ENCODE measurements at regions not wholly inside any gene's neighbourhood (a gene's known extent, or its start where the extent isn't known, plus 50 kb on each side); places are given as distances from the start of the nearest gene placed in this dataset.
"Not testable (repeated sequence)": the region's sequence is repeated elsewhere in the genome, so short reads cannot be mapped to it uniquely, and the experiment has no call there.

GRCh38 chr1:38500891-38501290 lies 358.7 kb downstream of the RRAGC start:
- no peak for DNase-seq (ENCODE audit: low spot score)

GRCh38 chr1:38500352-38500751 lies 359.2 kb downstream of the RRAGC start:
- DNase-seq (ENCODE audit: low spot score) = no peak

- DNase-seq (ENCODE audit: low spot score) = no peak
These were observed 360.9 kb downstream of the RRAGC start for GRCh38 chr1:38498686-38499085.

DNA sequence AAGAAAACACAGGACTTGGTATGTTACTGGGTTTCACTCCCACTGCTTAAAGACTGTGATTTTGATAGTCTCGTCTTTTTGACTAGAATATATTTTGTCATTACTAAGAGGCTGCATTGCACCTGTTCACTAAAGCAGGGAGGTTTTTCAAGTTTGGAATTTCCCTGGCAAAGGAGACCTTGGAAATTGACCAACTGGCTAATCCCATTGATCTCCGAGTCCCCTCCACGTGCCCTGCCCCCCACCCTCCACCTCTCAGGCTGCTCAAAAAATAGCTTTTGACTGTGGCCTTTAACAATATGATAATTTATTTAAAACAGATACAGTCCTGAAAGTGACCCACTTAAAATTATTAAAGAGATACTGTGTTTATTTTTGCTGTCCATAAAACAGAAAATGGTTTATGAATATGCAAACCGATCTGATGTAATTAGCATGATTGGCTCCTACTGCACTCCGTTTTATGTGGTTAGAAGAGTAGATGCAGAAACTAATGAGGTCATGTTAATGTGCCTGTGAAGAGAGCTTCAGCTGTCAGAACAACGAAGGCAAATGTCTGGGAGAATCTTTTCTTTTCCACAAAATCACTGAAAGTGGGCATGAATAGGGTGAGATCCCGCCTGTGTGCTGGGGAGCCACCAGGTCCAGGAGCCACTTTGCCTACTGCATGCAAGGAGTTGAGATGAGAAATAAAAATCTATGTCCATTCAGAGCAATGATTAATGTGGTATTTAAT lies 361.5 kb downstream of the RRAGC start:
- no peak for DNase-seq (ENCODE audit: low spot score)

GRCh38 chr1:38493306-38493705 lies 366.3 kb downstream of the RRAGC start:
- not testable (repeated sequence) for DNase-seq (ENCODE audit: low spot score)

DNA sequence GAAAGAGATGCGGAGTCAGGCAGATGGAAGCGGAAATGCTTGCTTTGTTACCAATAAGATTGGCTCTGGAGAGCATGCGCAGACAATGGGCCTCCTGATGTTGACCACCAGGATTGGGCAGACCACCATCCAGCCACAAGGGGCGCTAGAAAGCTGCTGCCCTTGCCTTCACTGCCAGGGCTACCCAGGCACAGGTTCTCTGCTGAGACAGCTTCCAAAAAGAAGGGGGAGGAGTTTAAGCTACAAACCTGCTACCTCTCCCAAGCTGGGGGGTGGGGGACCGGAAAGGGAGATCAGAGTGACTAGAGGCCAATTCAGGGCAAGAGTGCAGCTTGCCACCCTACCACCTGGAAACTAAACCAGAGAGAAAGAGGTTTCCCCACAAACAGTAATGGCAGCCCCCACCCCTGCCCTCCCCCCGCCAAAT lies 369.7 kb downstream of the RRAGC start:
- peak; percentile 13 for DNase-seq (ENCODE audit: low spot score)

DNA sequence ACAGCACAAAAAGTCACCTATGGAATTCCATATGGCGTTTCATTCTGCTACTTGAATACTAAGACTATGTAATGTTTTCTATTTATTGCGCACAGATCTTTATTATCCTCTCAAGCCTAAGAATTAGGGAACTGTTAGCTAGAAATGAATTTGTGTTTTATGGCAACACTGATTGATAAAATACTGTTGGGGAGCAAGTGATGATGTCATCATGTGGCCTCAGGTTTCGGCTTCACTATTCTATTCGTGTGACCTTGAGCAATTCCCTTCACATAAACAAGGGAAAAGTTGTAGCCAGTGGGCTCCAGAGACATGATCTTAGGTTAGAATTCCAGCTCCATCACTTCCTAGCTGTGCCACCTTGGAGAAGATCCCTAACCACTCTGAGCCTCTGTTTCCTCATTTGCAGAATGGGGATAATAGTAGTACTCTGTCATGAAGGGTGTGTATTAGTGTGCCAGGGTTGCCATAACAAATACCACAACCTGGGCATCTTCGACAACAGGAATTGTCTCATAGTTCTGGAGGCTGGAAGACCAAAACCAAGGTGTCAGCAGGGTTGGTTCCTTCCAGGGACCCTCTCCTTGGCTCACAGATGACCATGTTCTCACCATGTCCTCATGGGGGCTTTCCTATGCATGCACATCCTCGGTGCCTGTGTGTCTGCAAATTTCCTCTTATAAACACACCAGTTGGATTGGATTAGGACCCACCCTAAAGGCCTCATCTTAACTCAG lies 371.2 kb downstream of the RRAGC start:
- DNase-seq (ENCODE audit: low spot score) = no peak

- no peak for DNase-seq (ENCODE audit: low spot score)
These were observed 372.2 kb downstream of the RRAGC start for GRCh38 chr1:38487396-38487795.

GRCh38 chr1:38486085-38486484 lies 373.5 kb downstream of the RRAGC start:
- DNase-seq (ENCODE audit: low spot score) = no peak

- no peak for DNase-seq (ENCODE audit: low spot score)
These were observed 377.4 kb downstream of the RRAGC start for GRCh38 chr1:38481871-38482826.

GRCh38 chr1:38479662-38480061 lies 379.9 kb downstream of the RRAGC start:
- DNase-seq (ENCODE audit: low spot score) = not testable (repeated sequence)

DNA sequence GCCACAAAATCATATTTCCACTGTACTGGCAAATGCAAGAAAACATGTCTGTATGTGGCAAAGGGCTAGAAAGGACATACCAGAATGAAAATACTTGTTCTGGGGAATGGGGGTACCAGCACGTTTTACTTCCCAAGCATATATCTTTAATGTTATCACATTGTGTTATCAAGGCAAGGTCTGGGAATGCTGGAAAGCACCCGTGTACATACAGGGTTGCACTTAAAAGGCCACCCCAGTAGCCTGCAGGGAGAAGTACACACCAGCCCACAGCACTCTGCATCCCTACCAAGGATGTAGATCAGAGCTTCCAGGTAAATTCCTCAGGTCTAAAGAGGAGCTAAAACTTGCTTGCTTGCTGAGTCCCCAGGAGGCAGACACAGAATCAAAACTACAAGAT lies 381.8 kb downstream of the RRAGC start:
- no peak for DNase-seq (ENCODE audit: low spot score)

DNA sequence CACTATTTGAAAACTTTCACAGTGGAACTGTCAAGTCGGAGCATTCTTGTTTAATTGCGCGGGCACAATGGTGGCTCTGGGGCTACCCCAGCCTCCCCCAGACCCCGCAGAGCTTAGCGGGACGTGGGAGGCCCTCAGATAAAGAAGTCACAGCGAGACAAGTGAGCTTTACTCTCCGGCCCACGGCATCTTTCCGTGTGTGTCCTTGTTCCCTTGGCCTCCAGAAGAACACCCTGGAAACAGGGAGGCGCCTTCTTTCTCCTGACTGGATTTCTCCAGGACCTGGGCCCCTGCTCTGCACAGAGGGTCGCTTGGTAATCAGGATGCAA lies 382.8 kb downstream of the RRAGC start:
- no peak for DNase-seq (ENCODE audit: low spot score)

- DNase-seq (ENCODE audit: low spot score) = no peak
These were observed 383.3 kb downstream of the RRAGC start for GRCh38 chr1:38476111-38476849.

- no peak for DNase-seq (ENCODE audit: low spot score)
These were observed 384.0 kb downstream of the RRAGC start for GRCh38 chr1:38475624-38476005.

- DNase-seq (ENCODE audit: low spot score) = no peak
These were observed 384.6 kb downstream of the RRAGC start for GRCh38 chr1:38474738-38475623.

GRCh38 chr1:38466487-38466886 lies 393.1 kb downstream of the RRAGC start:
- no peak for DNase-seq (ENCODE audit: low spot score)

- no peak for DNase-seq (ENCODE audit: low spot score)
These were observed 394.1 kb downstream of the RRAGC start for GRCh38 chr1:38465460-38465859.

GRCh38 chr1:38464071-38464661 lies 395.4 kb downstream of the RRAGC start:
- no peak for DNase-seq (ENCODE audit: low spot score)

DNA sequence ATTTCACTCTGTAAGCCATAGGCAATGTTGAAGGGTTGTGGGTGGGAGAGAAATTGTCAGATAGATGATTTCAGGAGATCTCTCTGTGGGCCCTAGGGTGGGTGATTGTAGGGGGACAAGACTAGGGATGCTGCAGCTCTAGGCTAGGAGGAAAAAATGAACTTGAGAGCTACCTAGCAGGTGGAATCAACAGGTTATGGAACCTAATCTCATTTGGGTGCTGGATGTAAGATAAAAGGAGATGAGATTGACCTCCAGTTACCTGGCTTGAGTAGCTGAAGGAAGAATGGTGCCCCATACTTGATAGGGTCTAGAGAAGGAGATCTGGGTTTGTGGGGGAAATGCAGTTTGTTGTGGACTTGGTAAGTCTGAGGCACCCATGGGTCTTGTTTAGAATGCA lies 396.5 kb downstream of the RRAGC start:
- no peak for DNase-seq (ENCODE audit: low spot score)

GRCh38 chr1:38456531-38456876 lies 403.1 kb downstream of the RRAGC start:
- DNase-seq (ENCODE audit: low spot score) = no peak
